GM21526 (cell line): ENCODE measurements at regions not wholly inside any gene's neighbourhood (a gene's known extent, or its start where the extent isn't known, plus 50 kb on each side); places are given as distances from the start of the nearest gene placed in this dataset.

ENCODE experiments used
- ATAC-seq: cut with Tn5 transposase; IDR thresholded peaks from one replicate; pipeline ENCODE4 v1.9.1; 2021; ENCODE audit warnings: moderate library complexity; ENCODE audit not compliant: unreplicated experiment, low FRiP score

DNA sequence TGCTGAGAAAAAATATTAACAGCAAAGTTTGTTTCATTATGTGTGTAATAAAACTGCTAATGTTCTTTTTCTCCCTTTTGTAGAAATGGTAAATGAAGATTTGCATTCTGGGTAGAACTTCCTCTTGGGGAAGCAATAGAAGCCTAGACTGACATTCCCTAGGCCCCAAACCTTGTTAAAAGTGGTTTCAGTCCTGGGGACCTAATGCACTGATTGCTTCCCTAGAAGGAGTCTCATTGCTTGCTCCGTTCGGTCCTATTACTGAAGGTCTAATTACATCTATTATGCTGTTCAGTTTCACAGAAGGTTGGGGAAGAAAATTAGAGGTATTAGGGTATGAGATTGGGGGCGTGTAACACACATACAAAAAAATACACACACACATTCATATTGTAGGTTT, 893.8 kb downstream of the TLE4 start:
- ATAC-seq: no peak

DNA sequence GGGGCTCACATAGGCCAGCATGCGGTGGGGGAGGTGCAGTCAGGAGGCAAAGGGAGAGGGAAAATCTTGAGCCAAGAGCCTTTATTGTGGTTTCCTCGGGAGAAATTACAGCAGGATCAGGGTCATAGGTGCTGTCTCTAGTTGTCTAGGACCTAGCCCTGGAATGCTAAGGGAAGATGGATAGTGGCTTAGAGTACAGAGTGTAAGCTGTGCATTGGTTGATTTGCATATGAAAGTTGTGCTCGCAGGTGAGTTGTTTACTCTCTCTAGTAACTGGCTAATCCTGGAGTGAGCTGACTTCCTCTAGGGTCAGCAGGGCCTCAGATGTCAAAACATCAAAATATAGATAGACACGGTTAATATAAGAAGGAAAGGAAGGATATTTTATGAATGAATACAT, 877.7 kb downstream of the TLE4 start:
- ATAC-seq: no peak

DNA sequence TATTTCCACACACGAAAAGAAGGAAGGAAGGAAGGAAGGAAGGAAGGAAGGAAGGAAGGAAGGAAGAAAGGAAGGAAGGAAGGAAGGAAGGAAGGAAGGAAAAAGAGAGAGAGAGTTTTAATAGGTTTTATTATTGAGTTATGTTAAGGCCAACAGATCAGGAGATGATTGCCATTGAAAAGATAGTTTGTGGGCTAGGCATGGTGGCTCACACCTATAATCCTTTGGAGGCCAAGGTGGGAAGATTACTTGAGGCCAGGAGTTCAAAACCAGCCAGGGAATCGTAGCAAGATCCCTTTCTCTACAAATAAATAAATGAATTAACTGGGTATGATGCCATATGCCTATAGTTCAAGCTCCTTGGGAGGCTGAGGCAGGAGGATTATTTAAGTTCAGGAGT, 877.2 kb downstream of the TLE4 start:
- no peak for ATAC-seq

- no peak for ATAC-seq
These were observed 876.1 kb downstream of the TLE4 start for GRCh38 chr9:80447876-80448275.

GRCh38 chr9:80440724-80441123, 869.0 kb downstream of the TLE4 start:
- ATAC-seq: no peak

- ATAC-seq: no peak
These were observed 866.1 kb downstream of the TLE4 start for GRCh38 chr9:80437825-80438224.

- no peak for ATAC-seq
These were observed 865.4 kb downstream of the TLE4 start for GRCh38 chr9:80437091-80437640.

GRCh38 chr9:80435591-80435990, 863.8 kb downstream of the TLE4 start:
- no peak for ATAC-seq

- no peak for ATAC-seq
These were observed 855.2 kb downstream of the TLE4 start for GRCh38 chr9:80426992-80427391.

DNA sequence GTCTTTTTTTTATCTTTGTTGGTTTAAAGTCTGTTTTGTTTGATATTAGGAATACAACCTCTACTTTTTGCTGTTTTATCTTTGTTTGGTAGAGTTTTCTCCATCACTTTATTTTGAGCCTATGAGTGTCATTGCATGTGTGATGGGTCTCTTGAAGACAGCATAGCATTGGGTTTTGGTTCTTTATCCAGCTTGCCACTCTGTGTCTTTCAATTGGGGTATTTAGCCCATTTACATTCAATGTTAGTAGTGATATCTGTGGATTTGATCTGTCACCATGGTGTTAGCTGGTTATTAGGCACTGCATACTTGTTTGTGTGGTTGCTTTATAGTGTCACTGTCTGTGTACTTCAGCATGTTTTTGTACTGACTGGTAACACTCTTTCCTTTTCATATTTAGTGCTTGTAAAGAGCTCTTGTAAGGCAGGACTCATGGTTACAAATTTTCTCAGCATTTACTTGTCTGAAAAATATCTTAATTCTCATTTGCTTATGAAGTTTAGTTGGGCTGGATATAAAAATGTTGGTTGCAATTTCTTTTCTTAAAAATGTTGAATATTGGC, 845.5 kb downstream of the TLE4 start:
- ATAC-seq: no peak

DNA sequence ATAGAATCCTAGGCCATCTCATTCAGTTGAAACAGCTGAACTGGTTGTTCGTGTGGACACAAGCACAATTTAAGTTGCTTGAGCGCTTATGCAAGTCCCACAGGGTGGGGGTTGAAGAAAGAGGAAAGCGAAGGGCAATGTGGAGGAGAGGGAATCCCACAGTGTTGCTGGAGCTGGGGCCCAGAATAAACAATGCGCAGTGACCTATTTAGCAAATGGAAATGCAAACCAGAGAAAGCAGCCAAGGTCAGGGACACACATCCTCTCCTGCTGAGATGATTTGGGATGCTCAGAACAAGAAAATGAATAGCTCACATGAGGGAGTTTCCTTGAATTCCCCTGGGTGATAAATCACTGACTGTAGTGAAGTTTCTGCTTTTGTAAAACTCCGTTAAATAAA, 838.3 kb downstream of the TLE4 start:
- no peak for ATAC-seq

- no peak for ATAC-seq
These were observed 835.5 kb downstream of the TLE4 start for GRCh38 chr9:80407220-80407619.

- ATAC-seq: no peak
These were observed 829.5 kb downstream of the TLE4 start for GRCh38 chr9:80401243-80401642.

DNA sequence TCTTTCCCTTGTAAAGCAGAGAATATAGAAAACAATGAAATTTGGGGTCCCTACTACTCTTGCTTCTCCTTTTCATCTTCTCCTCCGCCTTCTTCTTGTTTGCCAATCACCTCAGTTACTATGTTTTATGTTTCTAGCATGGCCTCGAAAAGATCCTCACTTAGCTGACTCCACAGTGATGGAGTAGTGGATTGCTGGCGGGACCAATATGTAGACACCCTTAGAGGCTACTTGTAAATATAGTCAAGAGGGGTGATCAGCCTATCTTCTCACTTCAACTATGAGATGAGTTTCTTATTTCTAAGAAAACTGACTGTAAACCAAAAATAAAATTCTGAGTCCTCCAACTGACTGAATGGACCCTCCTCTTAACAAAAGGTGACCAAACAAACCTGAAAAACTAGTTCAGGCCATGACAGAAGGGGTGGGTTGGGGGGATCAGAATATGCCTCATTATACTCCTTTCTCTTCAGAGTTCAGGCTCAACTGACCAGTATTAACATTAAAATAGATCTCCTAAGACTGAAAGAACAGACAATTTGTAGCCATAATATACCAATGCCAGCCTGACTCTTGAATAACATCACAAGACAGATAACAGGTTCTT, 829.0 kb downstream of the TLE4 start:
- no peak for ATAC-seq

DNA sequence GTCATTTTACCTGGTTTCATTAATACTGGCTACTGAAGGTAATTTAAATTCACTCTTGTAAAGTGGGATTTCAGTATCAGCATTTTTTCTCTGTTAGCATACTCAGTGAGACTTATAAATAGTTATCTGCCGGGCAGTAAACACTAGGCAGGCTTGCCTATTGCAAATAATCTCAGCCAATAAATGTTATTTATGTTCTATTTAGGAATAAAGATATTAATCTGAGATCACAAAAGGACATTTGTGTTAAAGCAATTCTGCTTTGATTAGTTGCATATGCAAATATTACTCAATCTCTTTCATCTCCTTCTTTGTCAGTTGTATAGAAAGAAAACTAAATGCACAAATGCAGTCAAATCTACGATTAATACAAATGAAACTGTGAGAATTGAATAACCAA, 827.8 kb downstream of the TLE4 start:
- ATAC-seq: no peak

GRCh38 chr9:80387828-80388227, 816.1 kb downstream of the TLE4 start:
- no peak for ATAC-seq

GRCh38 chr9:80385246-80385645, 813.5 kb downstream of the TLE4 start:
- ATAC-seq: no peak

DNA sequence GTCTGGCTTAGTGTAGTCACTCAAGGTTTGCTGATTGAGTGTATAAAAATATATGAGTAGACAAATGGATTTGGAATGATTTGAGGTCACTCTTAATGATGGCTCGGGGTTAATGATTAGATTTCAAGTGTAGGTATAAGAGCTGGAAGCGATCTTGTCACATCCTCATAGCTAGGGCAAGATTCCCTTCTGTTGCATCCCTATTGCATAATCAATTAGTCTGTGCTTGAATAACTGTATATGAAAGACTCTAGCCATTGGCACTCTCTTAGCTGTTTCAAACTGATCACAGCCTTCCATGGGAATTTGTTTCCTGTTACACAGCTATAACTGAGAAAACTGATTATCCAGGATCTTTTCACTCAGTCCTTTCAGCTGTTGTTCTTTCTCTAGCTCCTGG, 811.6 kb downstream of the TLE4 start:
- ATAC-seq: no peak

GRCh38 chr9:80382211-80382891, 810.6 kb downstream of the TLE4 start:
- ATAC-seq: no peak

DNA sequence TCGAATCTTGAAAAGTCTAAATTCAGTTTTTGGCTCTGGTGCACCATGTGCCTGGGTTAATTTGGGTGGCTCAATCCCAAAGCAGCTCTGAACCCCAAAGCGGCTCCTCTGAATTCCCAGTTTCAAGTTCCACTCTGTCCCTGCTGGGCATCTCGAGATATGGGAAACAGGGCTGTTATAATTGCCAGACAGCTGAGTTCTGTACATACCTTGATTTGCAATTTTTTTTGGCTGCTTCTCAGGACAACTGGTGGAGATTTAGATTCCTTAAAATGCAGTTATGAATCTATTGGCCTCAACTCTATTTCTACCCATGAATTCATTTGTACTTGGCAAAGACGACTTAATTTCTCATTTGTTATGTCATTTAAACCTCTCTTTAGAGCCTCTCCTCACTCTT, 808.5 kb downstream of the TLE4 start:
- no peak for ATAC-seq

GRCh38 chr9:80378669-80379293, 807.0 kb downstream of the TLE4 start:
- no peak for ATAC-seq

DNA sequence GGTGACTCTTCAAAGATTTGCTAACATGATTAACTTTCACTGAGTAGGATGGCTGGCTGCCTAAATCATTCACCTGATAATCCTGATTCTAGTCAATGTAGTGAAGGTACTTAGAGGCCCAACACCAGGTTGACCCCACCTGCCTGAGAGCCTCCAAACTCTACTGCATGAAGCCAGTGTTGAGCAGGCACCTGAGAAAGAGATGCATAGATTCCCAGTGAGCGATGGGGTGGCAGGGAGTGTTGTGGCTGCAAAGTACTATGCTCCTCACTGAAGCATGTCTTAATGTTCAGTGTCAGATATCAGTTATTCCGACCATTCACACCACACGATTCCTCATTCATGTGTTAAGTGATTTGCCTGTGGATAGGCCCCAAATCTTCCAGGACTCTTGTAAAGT, 804.4 kb downstream of the TLE4 start:
- ATAC-seq: no peak
